GM12878 (cell line): ENCODE measurements at regions not wholly inside any gene's neighbourhood (a gene's known extent, or its start where the extent isn't known, plus 50 kb on each side); places are given as distances from the start of the nearest gene placed in this dataset.

ENCODE experiments used
- CEBPB ChIP-seq, 2 experiments: fragments of 150-350 bp in 1 of 2; IDR thresholded peaks; 2 replicates each; pipeline ENCODE4 v1.6.1; 2012 to 2014; ENCODE audit warnings: low read depth in 2 of 2, low read length in 2 of 2, borderline replicate concordance in 1 of 2, inconsistent platforms in 1 of 2
- CTCF ChIP-seq, 3 experiments: IDR thresholded peaks in 2 of 3; conservative IDR thresholded peaks in 1 of 3; 2 replicates each; pipeline ENCODE4 v1.5.1; 2011; ENCODE audit warnings: low read depth in 3 of 3, low read length in 3 of 3, mild to moderate bottlenecking in 3 of 3, control low read depth in 2 of 3, moderate library complexity in 2 of 3, inconsistent platforms in 1 of 3, mixed read lengths in 1 of 3; ENCODE audit not compliant: control insufficient read depth in 2 of 3, insufficient read depth in 1 of 3; ENCODE audit errors: extremely low read depth in 1 of 3
- EZH2 ChIP-seq: IDR thresholded peaks from 2 replicates; pipeline ENCODE4 v1.6.1; 2012; ENCODE audit warnings: low read depth, mild to moderate bottlenecking, control low read depth, inconsistent platforms, low read length, borderline replicate concordance; ENCODE audit not compliant: control insufficient read depth
- GABPA ChIP-seq: IDR thresholded peaks from 2 replicates; pipeline ENCODE4 v1.6.1; 2014; ENCODE audit warnings: antibody characterized with exemption, low read depth, mild to moderate bottlenecking, inconsistent platforms
- GATAD2B ChIP-seq: fragments of 450-650 bp; conservative IDR thresholded peaks from 2 replicates; pipeline ENCODE4 v1.6.1; 2017; ENCODE audit warnings: low read depth, mild to moderate bottlenecking, moderate library complexity
- MYC ChIP-seq: IDR thresholded peaks from 2 replicates; pipeline ENCODE4 v1.6.1; 2011; ENCODE audit warnings: mild to moderate bottlenecking, low read length, moderate library complexity, inconsistent platforms; ENCODE audit not compliant: insufficient read depth, insufficient replicate concordance, insufficient read length, severe bottlenecking
- POLR2A ChIP-seq: IDR thresholded peaks from 2 replicates; pipeline ENCODE4 v1.6.1; 2011; ENCODE audit warnings: low read depth, mild to moderate bottlenecking, low read length
- RELA ChIP-seq: fragments of 450-650 bp; IDR thresholded peaks from 2 replicates; pipeline ENCODE4 v1.8.0; 2014; ENCODE audit warnings: borderline replicate concordance; ENCODE audit not compliant: partially characterized antibody
- SMC3 ChIP-seq: IDR thresholded peaks from 2 replicates; pipeline ENCODE4 v1.6.1; 2011; ENCODE audit warnings: low read length, improper control_type of control experiment, borderline replicate concordance
- ZNF274 ChIP-seq: IDR thresholded peaks from one replicate; pipeline ENCODE4 v1.8.0; 2011; ENCODE audit not compliant: insufficient read length, insufficient read depth
- TF ChIP-seq, protein P1 (sequence below): IDR thresholded peaks from 2 replicates; pipeline ENCODE4 v1.6.1; 2012; ENCODE audit warnings: mild to moderate bottlenecking, low read depth, low read length

GRCh38 chr6:8860671-8861070 is 425.3 kb upstream of the SLC35B3 start:
- no peak for TF ChIP-seq CTCF (IDR thresholded peaks at IDR 0.05 in 2 of 3, conservative IDR thresholded peaks at IDR 0.05 in 1 of 3; ENCODE audit: control insufficient read depth in 2 of 3, extremely low read depth in 1 of 3, insufficient read depth in 1 of 3, low read depth in 3 of 3, low read length in 3 of 3)
- TF ChIP-seq POLR2A = no peak
- TF ChIP-seq, protein P1, sequence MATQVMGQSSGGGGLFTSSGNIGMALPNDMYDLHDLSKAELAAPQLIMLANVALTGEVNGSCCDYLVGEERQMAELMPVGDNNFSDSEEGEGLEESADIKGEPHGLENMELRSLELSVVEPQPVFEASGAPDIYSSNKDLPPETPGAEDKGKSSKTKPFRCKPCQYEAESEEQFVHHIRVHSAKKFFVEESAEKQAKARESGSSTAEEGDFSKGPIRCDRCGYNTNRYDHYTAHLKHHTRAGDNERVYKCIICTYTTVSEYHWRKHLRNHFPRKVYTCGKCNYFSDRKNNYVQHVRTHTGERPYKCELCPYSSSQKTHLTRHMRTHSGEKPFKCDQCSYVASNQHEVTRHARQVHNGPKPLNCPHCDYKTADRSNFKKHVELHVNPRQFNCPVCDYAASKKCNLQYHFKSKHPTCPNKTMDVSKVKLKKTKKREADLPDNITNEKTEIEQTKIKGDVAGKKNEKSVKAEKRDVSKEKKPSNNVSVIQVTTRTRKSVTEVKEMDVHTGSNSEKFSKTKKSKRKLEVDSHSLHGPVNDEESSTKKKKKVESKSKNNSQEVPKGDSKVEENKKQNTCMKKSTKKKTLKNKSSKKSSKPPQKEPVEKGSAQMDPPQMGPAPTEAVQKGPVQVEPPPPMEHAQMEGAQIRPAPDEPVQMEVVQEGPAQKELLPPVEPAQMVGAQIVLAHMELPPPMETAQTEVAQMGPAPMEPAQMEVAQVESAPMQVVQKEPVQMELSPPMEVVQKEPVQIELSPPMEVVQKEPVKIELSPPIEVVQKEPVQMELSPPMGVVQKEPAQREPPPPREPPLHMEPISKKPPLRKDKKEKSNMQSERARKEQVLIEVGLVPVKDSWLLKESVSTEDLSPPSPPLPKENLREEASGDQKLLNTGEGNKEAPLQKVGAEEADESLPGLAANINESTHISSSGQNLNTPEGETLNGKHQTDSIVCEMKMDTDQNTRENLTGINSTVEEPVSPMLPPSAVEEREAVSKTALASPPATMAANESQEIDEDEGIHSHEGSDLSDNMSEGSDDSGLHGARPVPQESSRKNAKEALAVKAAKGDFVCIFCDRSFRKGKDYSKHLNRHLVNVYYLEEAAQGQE = no peak
- TF ChIP-seq SMC3 = no peak
- TF ChIP-seq GABPA = no peak
- TF ChIP-seq RELA = no peak
- TF ChIP-seq ZNF274 = no peak
- TF ChIP-seq EZH2 = no peak
- no peak for TF ChIP-seq CEBPB (IDR thresholded peaks at IDR 0.05; ENCODE audit: borderline replicate concordance in 1 of 2, low read depth in 2 of 2, low read length in 2 of 2)
- TF ChIP-seq MYC = no peak
- no peak for TF ChIP-seq GATAD2B
